Left forelimb (tissue), 1 donor: ENCODE measurements at regions not wholly inside any gene's neighbourhood (a gene's known extent, or its start where the extent isn't known, plus 50 kb on each side); places are given as distances from the start of the nearest gene placed in this dataset.
"Not testable (repeated sequence)": the region's sequence is repeated elsewhere in the genome, so short reads cannot be mapped to it uniquely, and the experiment has no call there.

Source experiments
- DNase-seq: peaks from one replicate; pipeline ENCODE4 v3.0.0-alpha.2; 2018; ENCODE audit warnings: low spot score

DNA sequence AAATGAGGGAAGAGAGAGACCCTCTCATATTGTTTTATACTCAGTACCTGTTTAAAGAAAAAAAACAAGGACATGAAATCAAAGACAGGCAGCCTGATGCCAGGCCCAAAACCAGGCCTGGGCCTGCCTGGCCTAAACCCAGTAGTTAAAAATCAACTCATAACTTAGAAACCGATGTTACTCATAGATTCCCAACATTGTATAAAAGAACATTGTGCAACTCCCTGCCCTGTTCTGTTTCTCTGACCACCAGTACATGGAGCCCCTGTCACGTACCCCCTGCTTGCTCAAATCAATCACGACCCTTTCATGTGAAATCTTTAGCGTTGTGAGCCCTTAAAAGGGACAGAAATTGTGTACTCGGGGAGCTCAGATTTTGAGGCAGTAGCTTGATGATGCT lies 291.4 kb upstream of the SGCG start:
- DNase-seq, result not testable (repeated sequence)

DNA sequence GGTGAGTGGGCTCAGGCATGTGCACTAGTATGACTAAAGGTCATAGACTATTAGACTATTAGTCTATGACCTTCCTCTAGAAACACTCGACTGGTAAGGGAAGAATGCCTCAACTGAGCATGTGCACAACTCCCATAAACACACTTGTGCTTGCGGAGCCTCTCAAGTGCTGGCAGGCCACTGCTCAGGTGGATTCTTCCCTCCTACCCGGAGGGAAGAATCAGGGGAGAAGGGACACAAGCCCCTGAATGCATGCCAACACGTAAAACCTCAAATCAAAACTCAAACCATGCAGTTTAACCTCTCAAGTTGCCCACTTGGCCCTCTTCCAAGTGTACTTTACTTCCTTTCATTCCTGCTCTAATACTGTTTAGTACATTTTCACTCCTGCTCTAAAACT lies 287.6 kb upstream of the SGCG start:
- DNase-seq, result no peak

DNA sequence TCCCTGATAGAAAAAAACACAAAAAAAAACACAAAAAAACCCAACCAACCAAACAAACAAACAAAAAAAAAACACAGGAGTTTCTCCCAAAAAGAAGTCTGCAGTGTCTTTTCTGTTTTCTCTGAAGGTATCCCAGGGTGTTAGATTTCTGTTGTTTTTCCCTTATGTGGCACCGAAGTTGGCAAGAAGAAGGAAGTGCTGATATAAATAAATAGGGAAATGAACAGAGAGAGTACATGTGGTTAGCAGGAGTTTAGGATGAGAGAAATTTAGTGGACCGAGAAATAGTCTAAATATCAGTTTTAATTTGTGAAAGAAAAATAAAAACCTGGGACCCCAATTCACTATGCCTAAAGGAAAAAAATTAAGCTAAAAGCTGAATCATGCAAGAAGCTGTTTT lies 287.0 kb upstream of the SGCG start:
- DNase-seq, result no peak

DNA sequence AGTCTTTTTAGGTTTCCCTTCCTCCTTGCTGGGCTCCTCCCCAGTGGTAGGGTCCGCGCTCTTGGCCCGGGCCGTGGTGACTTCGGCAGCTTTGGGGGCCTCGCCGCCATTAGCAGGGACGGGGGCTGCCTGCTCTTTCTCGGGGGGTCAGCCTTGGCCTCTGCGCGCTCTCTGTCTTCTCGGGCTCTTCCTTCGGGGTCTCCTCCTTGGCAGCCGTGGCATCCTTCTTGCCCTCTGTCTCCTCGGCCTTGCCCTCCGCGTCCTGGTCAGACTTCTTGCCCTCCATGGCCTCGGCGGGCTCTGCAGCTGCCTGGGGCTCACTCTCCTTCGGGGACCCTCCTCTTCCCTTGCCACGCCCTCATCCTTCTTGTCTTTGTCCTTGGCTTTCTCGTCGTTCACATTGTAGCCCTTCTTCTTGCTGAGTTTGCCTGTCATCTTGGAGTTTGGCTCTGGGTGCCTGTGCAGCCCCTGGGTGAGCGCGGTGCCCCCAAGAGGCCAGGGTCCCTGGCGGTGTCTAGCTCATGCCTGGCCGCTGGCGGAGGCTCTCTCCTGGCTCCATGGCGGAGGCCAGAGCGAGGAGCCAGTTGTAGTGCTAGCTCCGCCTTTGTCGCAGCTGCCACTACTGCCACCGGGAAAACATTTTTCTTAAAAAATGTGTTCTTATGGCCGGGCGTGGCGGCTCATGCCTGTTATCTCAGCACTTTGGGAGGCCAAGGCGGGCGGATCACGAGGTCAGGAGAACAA lies 283.0 kb upstream of the SGCG start:
- no peak for DNase-seq

DNA sequence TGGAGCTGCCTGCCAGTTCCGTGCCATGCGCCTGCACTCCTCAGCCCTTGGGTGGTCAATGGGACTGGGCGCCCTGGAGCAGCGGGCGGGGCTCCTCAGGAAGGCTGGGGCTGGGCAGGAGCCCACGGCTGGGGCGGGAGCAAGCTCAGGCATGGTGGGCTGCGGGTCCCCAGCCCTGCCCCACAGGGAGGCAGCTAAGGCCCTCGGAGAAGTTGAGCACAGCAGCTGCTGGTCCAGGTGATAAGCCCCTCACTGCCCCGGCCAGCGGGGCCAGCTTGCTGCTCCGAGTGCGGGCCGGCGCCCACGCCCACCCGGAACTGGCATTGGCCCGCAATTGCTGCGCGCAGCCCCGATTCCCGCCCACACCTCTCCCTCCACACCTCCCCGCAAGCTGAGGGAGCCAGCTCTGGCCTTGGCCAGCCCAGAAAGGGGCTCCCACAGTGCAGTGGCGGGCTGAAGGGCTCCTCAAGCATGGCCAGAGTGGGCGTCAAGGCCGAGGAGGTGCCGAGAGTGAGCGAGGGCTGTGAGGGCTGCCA lies 280.3 kb upstream of the SGCG start:
- DNase-seq, result not testable (repeated sequence)

DNA sequence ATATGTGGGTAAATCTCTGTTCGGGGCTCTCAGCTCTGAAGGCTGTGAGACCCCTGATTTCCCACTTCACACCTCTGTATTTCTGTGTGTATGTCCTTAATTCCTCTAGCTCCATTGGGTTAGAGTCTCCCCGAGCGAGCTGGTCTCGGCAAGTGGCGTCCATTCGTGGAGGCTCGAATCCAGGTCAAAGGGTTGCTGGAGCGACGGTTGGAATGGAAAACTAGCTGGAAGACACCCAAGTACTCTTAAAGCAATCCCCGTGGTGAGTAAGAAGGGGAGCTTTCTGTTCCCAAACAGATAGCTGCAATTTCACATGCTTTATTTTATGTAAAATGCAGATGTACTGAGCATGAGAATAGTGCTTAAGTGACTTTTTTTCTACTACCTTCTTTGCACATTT lies 277.5 kb upstream of the SGCG start:
- DNase-seq, result no peak

DNA sequence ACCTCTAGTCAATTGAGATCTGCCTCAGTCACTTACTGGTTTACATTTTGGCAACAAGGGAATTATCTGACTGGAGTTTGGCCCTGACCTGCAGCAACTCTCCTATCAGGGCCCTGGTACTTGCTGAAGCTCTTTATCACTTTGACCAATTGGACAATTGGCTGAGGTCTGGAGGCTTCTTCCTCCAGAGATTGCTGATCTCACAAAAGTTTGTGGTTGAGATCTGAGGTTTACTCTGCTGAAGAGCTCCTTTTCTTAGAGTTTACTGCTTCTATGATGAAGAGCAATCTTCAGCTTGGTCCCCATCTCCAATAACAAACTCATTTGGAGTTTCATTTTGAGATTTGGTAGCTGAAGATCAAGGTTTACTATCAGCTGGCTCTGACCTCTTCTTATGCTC lies 276.9 kb upstream of the SGCG start:
- no peak for DNase-seq

DNA sequence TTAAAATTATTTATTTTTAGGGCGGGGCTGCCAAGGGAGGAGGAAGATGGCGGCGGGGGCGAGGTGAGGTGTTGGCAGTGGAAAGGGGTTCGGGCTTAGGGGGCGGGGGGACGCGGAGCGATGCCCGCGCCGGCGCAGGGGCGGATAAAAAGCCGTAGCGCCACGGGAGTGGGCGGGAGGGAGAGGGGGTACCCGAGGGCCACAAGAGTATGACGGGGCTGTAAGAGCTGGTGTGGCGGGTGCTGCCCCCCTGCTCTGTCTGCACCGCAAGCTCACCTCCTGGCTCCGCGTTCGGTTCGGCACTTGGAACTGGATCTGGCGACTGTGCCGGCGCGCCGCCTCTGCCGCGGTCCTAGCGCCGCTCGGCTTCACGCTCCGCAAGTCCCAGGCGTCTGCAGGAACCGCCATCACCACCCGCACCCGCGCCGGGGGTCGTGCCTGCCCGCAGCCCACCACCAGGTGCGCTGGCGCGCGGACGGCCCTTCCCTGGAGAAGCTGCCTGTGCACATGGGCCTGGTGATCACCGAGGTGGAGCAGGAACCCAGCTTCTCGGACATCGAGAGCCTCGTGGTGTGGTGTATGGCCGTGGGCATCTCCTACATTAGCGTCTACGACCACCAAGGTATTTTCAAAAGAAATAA lies 265.2 kb upstream of the SGCG start:
- peak; percentile 80 for DNase-seq

DNA sequence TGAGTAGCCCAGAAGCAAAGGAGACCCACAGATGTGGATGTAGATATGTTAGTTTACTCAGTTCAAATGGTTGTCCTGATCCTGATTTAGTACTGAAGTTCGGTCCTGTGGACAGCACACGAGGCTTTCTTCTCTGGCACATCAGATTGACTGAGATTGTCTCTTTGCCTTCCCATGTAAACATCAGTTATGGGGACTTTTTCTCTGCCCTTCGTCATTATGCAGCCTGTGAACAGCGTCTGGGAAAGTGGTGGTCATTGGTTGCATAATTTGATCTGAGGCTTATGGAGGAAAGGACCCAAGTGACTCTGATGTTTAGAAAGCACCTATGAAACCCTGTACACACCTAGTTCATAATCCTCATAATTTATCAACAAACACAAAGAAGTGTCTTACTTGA lies 264.5 kb upstream of the SGCG start:
- DNase-seq, result not testable (repeated sequence)

DNA sequence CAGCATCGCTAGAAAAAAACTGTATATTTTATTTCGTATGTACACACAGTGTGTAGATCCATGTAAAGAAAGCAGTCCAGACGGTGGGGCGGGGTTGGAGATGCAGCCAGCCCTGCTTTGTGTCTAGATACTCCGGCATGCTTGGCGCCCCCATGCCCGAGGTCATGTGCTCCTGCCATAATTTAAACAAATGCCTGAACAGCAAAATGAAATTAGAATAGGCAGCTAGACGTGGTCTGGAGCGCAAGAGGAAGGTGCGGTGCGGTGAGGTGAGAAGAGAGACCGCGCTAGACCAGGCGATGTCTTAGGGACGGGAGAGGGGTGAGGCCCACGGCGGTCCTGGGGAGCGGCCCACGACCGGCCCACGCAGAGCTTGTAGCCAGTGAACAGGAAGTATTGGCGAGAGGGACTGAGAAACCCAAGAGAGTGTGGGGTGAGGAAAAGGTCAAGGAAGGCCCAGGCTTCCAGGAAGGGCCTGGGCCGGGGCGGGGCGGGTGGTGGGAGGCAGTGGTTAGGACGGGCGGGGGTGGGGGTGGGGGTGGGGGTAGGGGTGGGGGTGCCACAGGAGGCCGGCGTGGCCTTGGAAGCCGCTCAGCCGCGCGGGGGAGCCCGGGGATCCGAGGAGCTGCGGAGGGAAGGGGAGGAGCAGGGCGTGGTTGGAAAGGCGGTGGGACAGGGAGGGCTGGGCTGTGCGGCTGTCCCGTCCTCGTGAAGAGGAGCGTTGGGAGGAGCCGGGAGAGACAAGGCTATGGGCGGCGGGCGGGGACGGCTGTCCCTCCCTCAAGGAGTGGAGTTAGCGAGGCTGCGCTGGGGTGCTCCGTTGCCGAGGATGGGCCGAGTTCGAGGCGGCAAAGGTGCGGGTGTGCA lies 254.7 kb upstream of the SGCG start:
- peak; percentile 85 for DNase-seq

DNA sequence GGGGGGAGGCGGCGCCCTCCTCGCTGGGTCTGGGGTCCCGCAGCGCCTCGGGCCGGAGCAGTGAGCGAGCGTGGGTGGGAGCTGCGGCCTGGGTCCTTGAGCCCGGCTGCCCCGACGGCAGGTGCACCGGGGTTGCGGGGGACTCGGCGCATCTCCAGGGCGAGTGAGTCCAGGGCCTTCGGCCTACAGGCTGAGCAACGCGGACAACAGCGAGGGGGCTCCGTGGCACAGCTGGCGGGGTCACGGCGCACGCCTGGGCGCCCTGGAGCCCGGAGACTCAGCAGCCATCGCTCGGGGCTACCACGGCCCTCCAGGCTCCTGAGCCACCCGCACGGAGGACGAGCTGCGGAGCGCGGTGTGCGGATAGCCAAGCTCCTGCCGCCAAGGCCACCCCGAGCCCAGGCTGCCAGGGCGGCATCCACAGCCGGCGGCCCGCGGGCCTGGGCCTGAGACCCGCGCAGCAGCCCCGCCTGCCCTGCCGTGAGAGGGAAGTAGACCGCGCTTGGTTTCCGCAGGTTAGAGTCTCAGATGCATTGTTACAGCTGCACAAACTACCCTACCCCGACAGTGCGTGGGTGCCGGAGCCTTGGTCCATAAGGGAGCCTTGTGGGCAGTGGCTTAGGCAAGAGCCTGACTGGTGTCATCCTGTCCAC lies 253.9 kb upstream of the SGCG start:
- DNase-seq, result no peak

DNA sequence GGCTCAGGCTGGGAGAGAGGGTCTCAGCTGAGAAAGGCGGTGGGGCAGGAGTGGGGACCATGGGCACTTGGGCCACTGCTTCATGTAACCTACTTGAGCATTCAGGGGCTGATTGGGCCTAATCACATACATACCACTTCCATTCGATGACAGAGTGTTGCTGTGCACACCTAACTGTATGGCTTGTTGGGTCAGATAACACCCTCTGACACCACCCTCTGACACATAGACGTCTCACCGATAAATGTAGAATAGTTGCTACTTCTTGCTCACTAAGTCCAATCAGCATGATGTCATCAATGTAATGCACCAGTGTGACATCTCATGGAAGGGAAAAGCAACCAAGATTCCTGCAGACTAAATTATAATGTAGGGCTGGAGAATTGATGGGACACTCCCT lies 252.9 kb upstream of the SGCG start:
- not testable (repeated sequence) for DNase-seq

DNA sequence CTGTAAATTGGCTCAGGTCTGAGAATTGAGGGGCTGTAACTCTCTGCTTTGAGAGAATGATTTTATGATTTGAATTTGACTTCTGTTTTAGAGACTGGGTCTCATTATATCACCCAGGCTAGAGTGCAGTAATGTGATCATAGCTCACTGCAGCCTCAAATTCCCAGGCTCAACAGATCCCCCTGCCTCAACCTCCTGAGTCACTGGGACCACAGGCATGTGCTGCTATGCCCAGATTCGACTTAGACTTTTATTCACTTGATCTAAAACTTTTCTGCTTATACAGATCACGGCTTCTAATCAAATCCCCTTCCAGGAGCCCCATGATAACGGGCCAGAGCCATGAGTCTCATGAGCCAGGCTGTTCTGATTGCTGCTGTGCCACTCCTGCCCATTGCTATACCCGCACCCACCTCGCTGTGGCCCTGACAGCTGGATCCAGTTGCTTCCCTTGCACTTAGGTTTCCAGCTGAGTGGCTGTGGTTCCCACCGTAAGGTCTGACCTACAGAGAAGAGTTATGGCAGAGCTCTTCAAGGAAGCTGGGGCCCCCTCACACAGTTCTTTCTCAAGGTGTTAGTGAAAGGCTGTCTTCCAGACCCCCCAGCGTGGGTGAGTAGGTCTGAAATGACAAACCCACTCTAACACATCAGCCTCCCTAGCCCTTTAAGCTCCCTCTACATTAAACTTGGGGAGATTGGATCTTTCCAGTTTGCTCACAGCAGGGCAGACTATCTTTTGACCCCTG lies 251.2 kb upstream of the SGCG start:
- no peak for DNase-seq

DNA sequence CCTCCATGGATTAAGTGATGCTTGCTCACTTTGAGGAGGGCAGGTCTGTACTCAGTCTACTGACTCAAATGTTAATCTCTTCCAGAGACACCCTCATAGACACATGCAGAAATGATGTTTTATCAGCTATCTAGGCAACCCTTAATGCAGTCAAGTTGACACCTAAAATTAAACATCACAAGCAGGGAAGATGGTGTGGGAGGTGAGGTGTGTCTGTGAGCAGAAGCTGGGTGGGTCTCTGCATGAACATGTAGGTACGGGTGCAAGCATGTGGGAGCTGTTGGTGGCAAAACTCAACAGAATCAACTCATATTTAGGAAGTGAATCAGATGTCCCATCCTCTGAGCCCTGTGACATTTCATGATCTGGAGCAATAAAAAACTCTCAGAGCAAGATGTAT lies 249.2 kb upstream of the SGCG start:
- no peak for DNase-seq

DNA sequence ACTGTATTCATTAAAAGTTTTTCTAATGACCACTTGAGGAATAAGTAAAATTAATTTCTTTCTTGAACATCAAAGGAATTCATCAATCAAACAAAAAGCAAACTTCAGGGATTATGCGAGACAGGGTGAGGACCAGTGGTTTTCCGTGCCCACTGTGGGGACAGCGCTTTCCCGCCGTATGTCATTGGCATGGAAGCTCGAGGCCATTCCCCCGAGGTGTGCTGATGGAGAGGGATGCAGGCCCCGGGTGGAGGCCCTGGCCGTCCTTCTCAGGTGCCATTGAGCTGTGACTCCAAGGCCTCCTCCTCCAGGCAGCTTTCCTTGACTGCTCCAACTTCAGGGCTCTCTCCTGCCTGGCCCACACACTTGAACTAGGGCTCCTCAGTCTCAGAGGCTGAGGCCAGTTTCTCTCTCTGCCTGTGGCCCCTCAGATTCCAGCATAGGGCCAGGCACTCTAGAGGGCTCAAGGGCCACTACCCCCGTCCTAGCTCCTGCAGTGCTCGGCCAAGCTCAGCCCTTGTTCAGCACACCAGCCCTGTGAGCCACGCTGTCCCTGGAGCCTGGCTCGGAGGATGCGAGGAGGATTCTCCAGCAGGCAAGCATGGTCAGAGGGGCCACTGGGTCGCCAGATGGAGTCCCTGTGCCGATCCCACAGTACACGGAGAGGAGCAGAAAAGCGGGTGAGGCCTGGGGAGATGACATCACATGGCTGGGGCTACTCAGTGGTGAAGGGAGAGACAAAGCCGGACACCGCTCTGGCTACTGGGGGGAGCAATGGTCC lies 248.0 kb upstream of the SGCG start:
- not testable (repeated sequence) for DNase-seq

DNA sequence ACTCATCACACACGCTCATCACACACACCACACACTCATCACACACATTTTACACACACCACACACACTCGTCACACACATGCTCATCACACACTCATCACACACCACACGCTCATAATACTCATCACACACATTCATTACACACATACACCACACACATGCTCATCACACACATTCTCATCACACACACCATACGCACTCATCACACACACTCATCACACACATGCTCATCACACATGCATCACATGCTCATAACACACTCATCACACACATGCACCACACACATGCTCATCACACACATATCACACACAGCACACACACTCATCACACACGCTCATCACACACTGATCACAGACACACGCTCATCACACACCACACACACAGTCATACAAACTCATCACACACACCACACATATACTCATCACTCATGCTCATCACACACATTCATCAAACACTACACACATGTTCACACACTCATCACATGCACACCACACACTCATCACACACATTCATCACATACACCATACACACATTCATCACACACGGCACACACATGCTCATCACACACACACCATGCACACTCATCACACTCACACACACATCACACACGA lies 247.1 kb upstream of the SGCG start:
- no peak for DNase-seq

DNA sequence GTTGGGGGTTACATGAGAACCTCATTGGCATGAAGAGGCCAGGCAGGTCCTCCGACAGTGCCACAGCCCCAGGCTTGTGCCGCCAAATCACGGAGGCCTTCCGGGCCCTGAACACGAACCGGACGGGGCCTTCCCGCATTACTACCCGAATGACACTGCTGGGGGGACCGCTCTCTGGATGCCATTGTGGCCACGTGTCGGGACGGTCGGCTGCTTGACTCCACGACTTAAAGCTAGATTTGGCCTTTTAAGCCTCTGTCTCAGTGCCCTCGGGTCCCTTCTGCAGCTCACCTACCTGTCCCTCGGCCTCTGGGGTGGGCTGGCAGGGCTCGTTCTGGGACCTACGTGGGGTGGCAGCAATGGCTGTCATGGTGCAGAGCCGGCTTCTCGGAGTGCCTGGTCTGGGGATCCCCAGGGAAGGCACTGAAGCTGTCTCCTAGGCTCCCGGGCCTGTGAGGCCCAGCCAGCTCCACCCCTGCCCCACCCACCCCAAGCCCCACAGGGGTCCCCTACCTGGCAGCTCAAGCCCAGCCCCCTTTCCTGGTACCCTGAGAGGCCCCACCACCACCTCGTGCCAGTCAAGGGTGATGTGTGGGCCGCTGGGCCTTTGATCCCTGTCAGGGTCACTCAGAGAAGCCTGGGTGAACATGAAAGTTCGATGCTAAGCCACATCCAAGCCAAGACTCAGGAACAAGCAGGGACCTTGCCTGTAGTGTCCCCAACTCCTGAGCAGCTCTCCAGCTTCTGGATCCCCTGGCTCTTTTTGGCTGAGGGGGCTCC lies 245.8 kb upstream of the SGCG start:
- no peak for DNase-seq

DNA sequence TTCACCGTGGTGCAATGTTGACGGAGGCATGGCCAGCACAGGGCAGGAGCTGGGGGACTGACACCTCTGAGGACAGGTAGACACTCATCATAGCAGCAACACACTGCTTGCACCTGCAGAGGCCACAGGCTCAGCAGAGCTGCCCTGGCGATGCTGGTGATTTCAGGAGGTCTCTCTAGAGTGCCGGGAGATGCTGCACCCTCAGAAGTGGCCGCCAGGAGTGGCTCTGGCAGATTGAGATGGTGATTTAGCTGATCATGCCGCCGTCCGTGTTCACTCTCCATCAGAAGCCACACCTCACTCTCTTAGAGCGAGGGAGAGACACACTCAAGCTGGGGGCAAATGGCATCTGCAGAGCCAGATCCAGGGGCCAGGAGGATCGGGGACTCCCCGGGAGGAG lies 244.6 kb upstream of the SGCG start:
- DNase-seq, result no peak

DNA sequence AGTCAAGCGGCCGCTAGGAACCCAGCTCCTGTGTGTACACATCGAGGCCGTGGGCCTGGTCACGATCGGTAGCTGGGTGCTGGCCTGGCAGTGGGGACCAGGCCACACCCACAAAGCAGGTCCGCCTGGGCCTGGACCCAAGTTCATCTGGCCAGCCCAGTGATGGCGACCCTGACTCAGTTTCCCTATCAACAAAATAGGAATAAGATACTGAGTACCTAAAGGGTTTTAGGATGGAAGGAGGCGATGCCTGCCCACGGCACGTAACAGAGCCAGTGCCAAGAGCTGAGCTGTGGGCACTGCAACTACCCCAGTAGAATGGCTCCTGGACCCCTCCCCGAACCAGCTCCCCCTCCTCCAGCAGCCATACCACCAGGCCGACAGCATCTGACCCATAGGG lies 243.5 kb upstream of the SGCG start:
- no peak for DNase-seq
